Activated T-helper 1 cell treated with anti-CD3 and anti-CD28 coated beads, Interleukin-12 subunit alpha, Interleukin-12 subunit beta, Interleukin-2, Interleukin-4 antibody, amounts not matched to agents 30 ng/mL and 10 ng/mL and 1 ng/mL, durations not matched to agents 14 hours and 24 hours and 36 hours (primary cell): ENCODE measurements at regions not wholly inside any gene's neighbourhood (a gene's known extent, or its start where the extent isn't known, plus 50 kb on each side); places are given as distances from the start of the nearest gene placed in this dataset.
"Not testable (repeated sequence)": the region's sequence is repeated elsewhere in the genome, so short reads cannot be mapped to it uniquely, and the experiment has no call there.

Source experiments
- DNase-seq: peaks from one replicate; pipeline ENCODE4 v3.0.0; 2021; ENCODE audit warnings: low spot score
- H3K27ac Mint-ChIP-seq: one replicate; pipeline ENCODE4 v1.8.0; 2021; ENCODE audit warnings: mild to moderate bottlenecking, mixed read lengths
- H3K27me3 Mint-ChIP-seq: one replicate; pipeline ENCODE4 v1.8.0; 2022; ENCODE audit warnings: mild to moderate bottlenecking, moderate library complexity, mixed read lengths; ENCODE audit not compliant: insufficient read depth
- H3K36me3 Mint-ChIP-seq: one replicate; pipeline ENCODE4 v1.8.0; 2021; ENCODE audit warnings: low read depth, mixed read lengths
- H3K4me1 Mint-ChIP-seq: one replicate; pipeline ENCODE4 v1.8.0; 2021; ENCODE audit warnings: low read depth, mixed read lengths
- H3K4me3 Mint-ChIP-seq: one replicate; pipeline ENCODE4 v1.8.0; 2021; ENCODE audit warnings: mild to moderate bottlenecking, moderate library complexity, mixed read lengths
- H3K9me3 Mint-ChIP-seq: one replicate; pipeline ENCODE4 v1.8.0; 2021; ENCODE audit warnings: mixed read lengths
- intact Hi-C: fragments of 100-400 bp; cut with micrococcal nuclease; formaldehyde crosslinking; loops from one replicate; pipeline ENCODE4 v1.15.1; 2024

DNA sequence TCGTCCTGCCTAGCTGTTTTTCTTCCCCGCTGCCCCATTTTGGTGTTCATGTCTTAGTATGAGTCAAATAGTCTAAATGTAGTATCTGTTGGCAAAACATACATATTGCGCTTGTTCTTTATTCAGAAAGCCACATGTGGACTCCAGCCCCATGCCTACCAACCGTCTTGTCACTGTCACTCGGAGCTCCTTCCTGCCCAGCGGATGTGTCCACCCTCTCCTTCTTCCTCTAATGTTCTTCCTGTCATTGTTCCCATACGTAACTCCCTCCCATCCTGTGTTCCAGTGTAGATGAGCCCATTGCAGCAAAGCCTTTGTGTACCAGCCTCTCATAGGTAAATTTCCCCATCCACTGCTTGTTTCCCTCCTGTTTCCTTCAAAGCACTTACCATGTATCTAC lies 120.5 kb downstream of the TMX1 start:
- Mint-ChIP-seq H3K4me3 (no peak overlapping the region), H3K9me3 (no peaks in the 10 kb centered on the region), H3K4me1 (no peaks in the 10 kb centered on the region), H3K36me3 (no peaks in the 10 kb centered on the region), H3K27me3 (peaks cover 1% of the 10 kb centered on the region), H3K27ac (no peak overlapping the region)
- intact Hi-C loops = no loop called here
- no peak for DNase-seq

DNA sequence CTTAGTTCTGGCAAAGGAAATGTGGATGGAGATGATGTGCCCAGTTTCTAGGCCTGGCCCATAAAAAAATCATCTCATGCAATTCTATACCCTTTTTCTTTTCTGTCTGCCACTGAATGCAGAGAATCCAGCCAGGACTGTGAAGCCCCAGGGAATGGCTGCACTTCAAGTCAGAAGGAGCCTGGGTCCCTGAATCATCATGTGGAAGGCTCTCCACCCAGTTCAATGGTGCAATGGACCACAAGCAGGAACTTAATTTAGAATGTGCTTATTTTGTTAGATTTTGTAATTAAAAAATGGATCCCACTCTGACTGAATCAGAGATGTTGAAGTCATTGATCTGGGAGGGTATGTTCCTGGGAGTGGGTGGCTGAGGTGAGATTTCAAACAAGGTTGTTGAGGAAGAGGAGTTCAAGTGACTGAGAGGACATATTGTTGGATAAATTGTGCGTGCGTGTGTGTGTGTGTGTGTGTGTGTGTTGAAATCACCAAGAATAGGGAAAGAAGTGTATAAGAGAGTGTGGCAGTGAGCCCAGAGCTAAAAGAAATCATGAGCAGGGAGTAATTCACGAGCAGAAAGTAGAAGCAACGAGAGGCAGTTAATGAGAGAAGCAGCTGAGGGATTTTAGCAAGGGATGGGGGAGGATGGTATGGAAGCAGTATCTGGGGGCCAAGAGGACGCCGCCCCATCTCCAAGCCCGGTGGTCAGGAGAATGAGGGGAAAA lies 125.4 kb downstream of the TMX1 start:
- H3K27ac Mint-ChIP-seq = no peak overlapping the region
- H3K36me3 Mint-ChIP-seq = no peaks in the 10 kb centered on the region
- intact Hi-C loops = no loop called here
- no peak for DNase-seq
- no peaks in the 10 kb centered on the region for H3K9me3 Mint-ChIP-seq
- H3K4me3 Mint-ChIP-seq = no peak overlapping the region
- no peaks in the 10 kb centered on the region for H3K27me3 Mint-ChIP-seq
- H3K4me1 Mint-ChIP-seq = no peaks in the 10 kb centered on the region

DNA sequence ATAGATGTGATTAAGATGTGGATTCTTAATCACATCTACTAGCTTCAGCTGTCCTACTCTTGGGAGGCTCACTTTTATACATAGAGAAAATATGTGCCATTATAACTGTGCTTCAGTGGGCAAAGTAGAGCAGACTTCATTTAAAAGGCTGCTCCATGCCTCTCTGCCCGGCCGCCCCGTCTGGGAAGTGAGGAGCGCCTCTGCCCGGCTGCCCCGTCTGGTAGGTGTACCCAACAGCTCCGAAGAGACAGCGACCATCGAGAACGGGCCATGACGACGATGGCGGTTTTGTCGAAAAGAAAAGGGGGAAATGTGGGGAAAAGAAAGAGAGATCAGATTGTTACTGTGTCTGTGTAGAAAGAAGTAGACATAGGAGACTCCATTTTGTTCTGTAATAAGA lies 126.4 kb downstream of the TMX1 start:
- DNase-seq, H3K4me1 Mint-ChIP-seq, H3K4me3 Mint-ChIP-seq, H3K27me3 Mint-ChIP-seq, H3K27ac Mint-ChIP-seq, H3K9me3 Mint-ChIP-seq, H3K36me3 Mint-ChIP-seq, intact Hi-C loops: not testable (repeated sequence)

DNA sequence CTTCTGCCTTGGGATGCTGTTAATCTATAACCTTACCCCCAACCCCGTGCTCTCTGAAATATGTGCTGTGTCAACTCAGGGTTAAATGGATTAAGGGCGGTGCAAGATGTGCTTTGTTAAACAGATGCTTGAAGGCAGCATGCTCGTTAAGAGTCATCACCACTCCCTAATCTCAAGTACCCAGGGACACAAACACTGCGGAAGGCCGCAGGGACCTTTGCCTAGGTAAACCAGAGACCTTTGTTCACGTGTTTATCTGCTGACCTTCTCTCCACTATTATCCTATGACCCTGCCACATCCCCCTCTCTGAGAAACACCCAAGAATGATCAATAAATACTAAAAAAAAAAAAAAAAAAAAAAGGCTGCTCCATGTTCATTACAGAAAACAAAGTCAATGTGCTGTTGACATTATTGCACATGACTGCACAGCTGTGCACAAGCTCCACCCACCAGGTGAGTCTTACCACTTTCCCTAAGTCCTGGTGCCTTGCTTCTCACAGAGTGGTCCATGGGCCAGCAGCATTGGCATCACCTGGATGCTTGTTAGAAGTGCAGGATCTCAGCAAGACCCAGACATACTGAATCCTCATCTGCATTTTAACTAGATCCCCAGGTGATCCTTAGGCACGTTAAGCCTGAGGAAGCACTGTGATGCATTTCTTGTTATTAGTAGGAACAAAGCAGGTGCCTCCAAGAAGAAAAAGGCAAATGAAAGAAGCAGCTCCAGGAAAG lies 127.0 kb downstream of the TMX1 start:
- DNase-seq, H3K9me3 Mint-ChIP-seq, H3K4me1 Mint-ChIP-seq, intact Hi-C loops, H3K4me3 Mint-ChIP-seq, H3K36me3 Mint-ChIP-seq, H3K27ac Mint-ChIP-seq: not testable (repeated sequence)
- H3K27me3 Mint-ChIP-seq = peaks cover 13% of the 10 kb centered on the region

DNA sequence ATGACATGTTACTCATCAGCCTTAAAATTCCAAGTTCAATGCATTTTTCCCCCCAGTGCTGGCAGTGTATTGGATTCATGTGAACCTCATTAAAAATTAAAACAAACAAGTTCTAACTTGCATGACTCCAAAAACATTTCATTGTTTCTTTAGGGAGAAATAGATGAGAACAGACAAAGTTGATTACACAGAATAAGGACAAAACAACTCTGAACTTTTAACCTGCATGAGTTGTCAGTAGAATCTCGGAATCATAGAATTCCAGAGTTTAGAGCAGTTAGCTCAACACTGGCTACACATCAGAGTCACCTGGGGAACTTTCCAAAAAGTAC lies 127.5 kb downstream of the TMX1 start:
- Mint-ChIP-seq H3K36me3 (no peaks in the 10 kb centered on the region), H3K4me3 (no peak overlapping the region), H3K9me3 (no peaks in the 10 kb centered on the region), H3K27ac (no peak overlapping the region), H3K4me1 (no peaks in the 10 kb centered on the region), H3K27me3 (peaks cover 13% of the 10 kb centered on the region)
- DNase-seq = no peak
- intact Hi-C loops = no loop called here

DNA sequence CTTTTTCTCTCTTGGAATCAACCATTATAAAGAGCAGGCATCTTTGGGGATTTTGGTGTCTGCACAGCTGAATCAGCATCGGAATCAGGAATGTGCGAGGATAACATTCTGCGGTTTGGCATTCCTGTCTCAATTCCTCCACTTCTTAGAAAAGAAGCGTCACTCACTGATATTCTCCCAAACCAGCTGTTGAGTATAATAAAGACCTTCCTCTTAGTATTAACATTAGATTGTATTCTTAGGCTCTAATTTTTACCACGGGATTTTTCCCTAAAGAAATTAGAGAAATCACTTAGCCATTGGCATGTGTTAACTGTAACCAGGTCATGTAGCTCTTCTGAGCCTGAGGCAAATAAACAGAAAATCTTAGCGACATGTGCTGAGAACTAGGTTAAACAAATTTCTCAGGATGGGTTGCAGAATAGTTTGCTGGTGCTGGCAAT lies 128.7 kb downstream of the TMX1 start:
- no peak overlapping the region for H3K4me3 Mint-ChIP-seq
- no peaks in the 10 kb centered on the region for H3K9me3 Mint-ChIP-seq
- no peak overlapping the region for H3K27ac Mint-ChIP-seq
- H3K4me1 Mint-ChIP-seq = no peaks in the 10 kb centered on the region
- intact Hi-C loops = no loop called here
- H3K27me3 Mint-ChIP-seq = peaks cover 13% of the 10 kb centered on the region
- no peaks in the 10 kb centered on the region for H3K36me3 Mint-ChIP-seq
- no peak for DNase-seq

DNA sequence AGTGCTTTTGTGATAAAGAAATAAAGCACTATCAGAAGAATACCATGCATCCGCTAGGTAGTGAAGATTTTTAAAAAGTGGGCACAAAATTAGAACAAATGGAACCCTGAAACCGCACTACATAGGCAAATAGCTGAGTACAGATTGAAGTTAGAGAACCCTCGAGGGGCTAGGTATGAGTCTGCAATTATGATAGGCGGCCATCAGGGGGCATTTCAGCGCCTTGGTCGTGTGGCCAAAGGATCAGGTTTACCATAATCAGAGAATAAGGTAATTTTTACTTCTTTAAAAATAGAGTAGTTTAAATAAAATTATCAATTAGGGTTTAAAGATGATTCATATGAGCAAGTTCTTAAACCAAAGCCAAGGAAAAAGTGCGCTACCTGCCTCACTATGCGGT lies 129.8 kb downstream of the TMX1 start:
- H3K27ac Mint-ChIP-seq = no peak overlapping the region
- no peaks in the 10 kb centered on the region for H3K4me1 Mint-ChIP-seq
- intact Hi-C loops = loop anchor here (1.0 kb wide), 1 partner anchor 410 kb away; no protein-coding TSS in a partner anchor
- no peak for DNase-seq
- H3K9me3 Mint-ChIP-seq = no peaks in the 10 kb centered on the region
- no peak overlapping the region for H3K4me3 Mint-ChIP-seq
- H3K36me3 Mint-ChIP-seq = no peaks in the 10 kb centered on the region
- peaks cover 13% of the 10 kb centered on the region for H3K27me3 Mint-ChIP-seq

DNA sequence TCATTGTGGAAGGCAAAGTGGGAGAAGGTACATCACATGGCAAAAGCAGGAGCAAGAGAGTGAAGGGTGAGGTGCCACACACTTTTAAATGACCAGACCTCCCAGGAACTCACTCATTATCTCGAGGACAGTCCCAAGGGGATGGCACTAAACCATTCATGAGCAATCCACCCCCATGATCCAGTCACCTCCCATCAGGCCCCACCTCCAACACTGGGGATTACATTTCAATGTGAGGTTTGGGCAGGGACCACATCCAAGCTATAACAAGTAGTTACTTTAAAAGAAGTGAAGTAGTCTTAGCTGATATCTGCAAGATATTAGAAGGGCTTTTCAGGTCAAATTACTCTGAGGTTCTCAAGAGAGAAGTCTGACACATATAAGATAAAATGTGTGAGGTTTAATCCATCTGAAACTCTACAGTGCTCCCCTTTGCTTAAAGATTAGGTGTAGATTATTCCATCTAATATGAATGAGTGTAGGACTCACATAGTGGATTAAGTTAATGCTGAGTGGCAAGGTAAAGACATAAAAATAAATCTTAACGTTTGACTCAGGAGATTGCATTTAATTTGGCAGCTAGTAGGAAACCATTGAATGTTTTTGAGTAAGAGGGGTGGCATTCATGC lies 130.8 kb downstream of the TMX1 start:
- Mint-ChIP-seq H3K27me3 (peaks cover 13% of the 10 kb centered on the region), H3K9me3 (no peaks in the 10 kb centered on the region)

DNA sequence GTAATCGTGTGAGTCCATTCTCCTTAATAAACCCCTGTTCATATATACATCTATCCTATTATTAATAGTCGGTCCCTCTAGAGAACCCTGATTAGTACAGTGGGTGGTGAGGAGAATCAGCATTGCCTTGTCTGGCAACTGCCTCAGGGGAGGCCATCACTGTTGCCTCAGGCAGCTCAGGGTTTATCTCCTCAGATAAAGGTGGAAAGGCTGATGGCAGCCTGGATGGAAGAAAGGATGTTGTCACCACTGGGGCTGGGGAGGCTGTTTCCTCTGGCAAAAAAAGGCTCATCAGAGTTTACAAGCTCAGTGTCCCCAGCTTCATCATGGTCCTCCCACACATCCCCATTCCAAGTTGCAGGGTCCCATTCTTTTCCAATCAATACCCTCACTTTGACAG lies 137.1 kb downstream of the TMX1 start:
- H3K36me3 Mint-ChIP-seq, H3K4me1 Mint-ChIP-seq, H3K27me3 Mint-ChIP-seq, H3K4me3 Mint-ChIP-seq, DNase-seq, H3K27ac Mint-ChIP-seq, intact Hi-C loops, H3K9me3 Mint-ChIP-seq: not testable (repeated sequence)

More for the DNA sequence above, 130.8 kb downstream of the TMX1 start:
- H3K36me3 Mint-ChIP-seq = no peaks in the 10 kb centered on the region
- H3K27ac Mint-ChIP-seq = no peak overlapping the region
- DNase-seq = no peak
- H3K4me3 Mint-ChIP-seq = no peak overlapping the region
- H3K4me1 Mint-ChIP-seq = no peaks in the 10 kb centered on the region
- intact Hi-C loops = loop anchor here (1.0 kb wide), 1 partner anchor 409 kb away; no protein-coding TSS in a partner anchor

DNA sequence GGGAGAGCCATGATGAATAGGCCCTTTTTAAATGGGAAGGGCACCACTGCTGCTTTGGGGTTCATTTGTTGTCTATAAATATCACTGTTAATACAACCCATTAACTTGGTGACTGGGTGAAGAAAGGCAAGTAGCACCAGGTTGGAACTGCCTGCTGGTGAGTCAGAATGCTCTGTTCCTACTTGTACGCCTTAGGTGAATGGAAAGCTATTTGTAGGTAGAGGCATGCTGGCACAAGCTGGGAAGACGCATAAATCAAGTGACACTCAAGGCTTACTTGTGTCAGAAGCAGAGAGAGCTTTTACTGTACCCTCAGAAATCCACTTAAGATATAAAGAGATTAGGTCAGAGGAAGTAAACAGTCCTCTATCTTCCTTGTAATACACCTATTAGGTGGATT lies 142.5 kb downstream of the TMX1 start:
- Mint-ChIP-seq H3K27ac (no peak overlapping the region), H3K36me3 (no peaks in the 10 kb centered on the region), H3K4me1 (no peaks in the 10 kb centered on the region), H3K4me3 (no peak overlapping the region), H3K27me3 (peaks cover 6% of the 10 kb centered on the region), H3K9me3 (no peaks in the 10 kb centered on the region)
- intact Hi-C loops = no loop called here
- no peak for DNase-seq

DNA sequence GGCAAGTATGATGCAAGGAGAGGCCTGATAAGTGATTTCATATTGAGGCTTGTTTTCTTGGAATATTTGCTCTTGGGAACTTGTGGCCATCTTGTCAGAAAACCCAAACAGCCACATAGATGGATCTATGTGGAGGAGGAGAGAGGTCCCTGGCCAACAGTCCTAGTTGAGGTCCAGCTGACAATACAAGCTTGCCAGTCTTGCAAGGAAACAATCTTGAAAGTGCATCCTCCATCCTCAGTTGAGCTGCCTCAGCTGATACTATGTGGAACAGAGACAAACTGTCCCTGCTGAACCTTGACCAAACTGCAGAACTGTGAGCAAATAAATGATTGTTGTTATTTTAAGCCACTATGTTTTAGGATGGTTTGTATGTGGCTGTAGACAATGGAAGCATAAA lies 146.4 kb downstream of the TMX1 start:
- H3K4me3 Mint-ChIP-seq = no peak overlapping the region
- no peak overlapping the region for H3K27ac Mint-ChIP-seq
- no peaks in the 10 kb centered on the region for H3K4me1 Mint-ChIP-seq
- H3K27me3 Mint-ChIP-seq = peaks cover 2% of the 10 kb centered on the region
- DNase-seq = no peak
- no peaks in the 10 kb centered on the region for H3K36me3 Mint-ChIP-seq
- intact Hi-C loops = no loop called here
- no peaks in the 10 kb centered on the region for H3K9me3 Mint-ChIP-seq

DNA sequence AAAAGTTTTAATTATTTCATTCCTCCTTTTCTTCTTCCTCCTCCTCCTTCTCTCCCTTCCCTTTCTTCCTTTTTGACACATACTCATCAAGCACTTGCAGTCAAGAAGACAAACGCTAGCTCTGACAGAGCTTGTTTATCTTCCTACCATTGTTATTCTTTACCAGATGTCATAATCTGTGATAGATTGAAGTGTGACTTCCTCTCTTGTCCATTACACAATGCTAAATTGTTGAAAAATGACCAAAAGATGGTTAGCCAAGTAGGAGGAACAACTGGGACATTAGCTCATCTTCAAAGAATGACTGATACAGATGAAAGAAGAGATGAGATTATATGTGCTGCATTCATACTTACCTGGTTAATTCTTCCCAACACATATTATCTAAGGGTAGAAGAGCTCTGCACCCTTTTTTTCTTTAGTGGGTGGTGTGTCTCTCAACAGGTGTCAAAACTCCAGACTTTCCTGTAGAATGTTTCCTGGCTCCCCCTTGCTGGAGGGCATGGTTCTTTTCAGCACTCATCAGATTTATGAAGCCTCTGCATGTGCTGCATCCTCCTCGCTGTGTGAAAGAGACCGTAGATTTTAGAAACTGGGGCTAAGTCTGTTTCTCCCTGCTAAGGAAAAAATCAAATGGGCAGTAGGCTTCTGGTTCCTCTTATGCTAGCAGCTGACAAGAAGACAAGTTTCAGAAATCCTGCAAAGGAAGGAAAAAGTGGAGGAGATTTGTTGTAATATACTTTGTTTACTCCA lies 147.1 kb downstream of the TMX1 start:
- H3K27me3 Mint-ChIP-seq = peaks cover 2% of the 10 kb centered on the region
- intact Hi-C loops = no loop called here
- no peak overlapping the region for H3K27ac Mint-ChIP-seq
- no peaks in the 10 kb centered on the region for H3K36me3 Mint-ChIP-seq
- H3K4me1 Mint-ChIP-seq = no peaks in the 10 kb centered on the region
- no peak overlapping the region for H3K4me3 Mint-ChIP-seq
- H3K9me3 Mint-ChIP-seq = no peaks in the 10 kb centered on the region
- DNase-seq = no peak

DNA sequence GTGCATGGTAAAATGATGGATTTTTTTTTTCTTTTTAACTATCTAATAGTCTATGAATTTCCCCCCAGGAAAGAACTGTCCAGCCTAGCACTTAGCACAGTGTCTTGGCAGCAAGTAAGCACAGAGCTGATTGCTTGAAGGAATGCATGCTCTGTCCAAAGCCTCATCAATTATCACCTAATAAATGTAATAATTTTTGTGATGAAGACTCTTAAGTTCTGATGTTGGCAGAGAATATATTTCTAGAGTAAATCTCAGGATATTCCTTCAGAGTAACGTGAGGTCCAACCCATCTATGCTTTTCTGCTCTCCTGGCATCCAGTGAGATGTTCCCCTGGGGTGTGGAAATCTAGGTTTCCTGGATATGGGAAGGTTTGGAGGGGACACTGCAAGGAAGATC lies 152.4 kb downstream of the TMX1 start:
- Mint-ChIP-seq H3K4me1 (no peaks in the 10 kb centered on the region), H3K27ac (no peak overlapping the region)
- intact Hi-C loops = no loop called here

More for the DNA sequence above, 152.4 kb downstream of the TMX1 start:
- DNase-seq = no peak
- no peak overlapping the region for H3K4me3 Mint-ChIP-seq
- peaks cover 2% of the 10 kb centered on the region for H3K27me3 Mint-ChIP-seq
- no peaks in the 10 kb centered on the region for H3K36me3 Mint-ChIP-seq
- H3K9me3 Mint-ChIP-seq = no peaks in the 10 kb centered on the region
